H1 (cell line): ENCODE measurements at regions not wholly inside any gene's neighbourhood (a gene's known extent, or its start where the extent isn't known, plus 50 kb on each side); places are given as distances from the start of the nearest gene placed in this dataset.

Experiments
- CTCF ChIA-PET: fragments of 300-600 bp; sonication (Branson Sonifier 250); formaldehyde crosslinking; loops from one replicate; lab custom pipeline; 2021; ENCODE audit not compliant: partially characterized antibody; lab: Charles Lee
- POLR2A ChIA-PET: fragments of 300-600 bp; sonication (Branson Sonifier 250); formaldehyde crosslinking; loops from one replicate; lab custom pipeline; 2021; ENCODE audit warnings: inconsistent platforms; ENCODE audit not compliant: partially characterized antibody; lab: Charles Lee
- DNase-seq, 2 experiments: peaks; one replicate each; pipeline versions ENCODE4 v3.0.0 to v3.0.0-alpha.2; 2010 to 2022; ENCODE audit warnings: low spot score in 2 of 2, low read depth in 1 of 2, mixed read lengths in 1 of 2
- FAIRE-seq: peaks from 2 replicates; lab custom pipeline; 2011; peaks lifted over from hg19 to GRCh38; lab: Jason Lieb, UNC
- H2AFZ ChIP-seq: 2 replicates; pipeline ENCODE4 v1.8.1; 2012; ENCODE audit warnings: low read length, inconsistent platforms
- H2AK5ac ChIP-seq: 2 replicates; pipeline ENCODE4 v1.6.1; 2013; ENCODE audit warnings: low read depth, low read length
- H2BK120ac ChIP-seq: replicated peaks from 2 replicates; pipeline ENCODE3; 2013; ENCODE audit warnings: low read depth, low read length, inconsistent platforms
- H2BK12ac ChIP-seq: 2 replicates; pipeline ENCODE4 v1.6.1; 2013; ENCODE audit warnings: low read depth, low read length
- H2BK15ac ChIP-seq: 2 replicates; pipeline ENCODE4 v1.6.1; 2013; ENCODE audit warnings: low read length
- H2BK20ac ChIP-seq: 2 replicates; pipeline ENCODE4 v1.6.1; 2013; ENCODE audit warnings: low read length
- H2BK5ac ChIP-seq: 2 replicates; pipeline ENCODE4 v1.6.1; 2013; ENCODE audit warnings: low read depth, low read length
- H3K14ac ChIP-seq: 2 replicates; pipeline ENCODE4 v1.6.1; 2013; ENCODE audit warnings: inconsistent platforms; ENCODE audit not compliant: insufficient read length
- H3K18ac ChIP-seq: 2 replicates; pipeline ENCODE4 v1.6.1; 2013; ENCODE audit warnings: low read length; ENCODE audit errors: extremely low read depth
- H3K23ac ChIP-seq: 2 replicates; pipeline ENCODE4 v1.6.1; 2013; ENCODE audit warnings: inconsistent platforms; ENCODE audit not compliant: insufficient read length
- H3K23me2 ChIP-seq: 2 replicates; pipeline ENCODE4 v1.6.1; 2013; ENCODE audit warnings: low read depth, low read length
- H3K27ac ChIP-seq: 2 replicates; pipeline ENCODE4 v1.6.1; 2011; ENCODE audit warnings: low read depth, low read length, inconsistent platforms
- H3K27me3 ChIP-seq, 4 experiments: replicated peaks in 1 of 4; 1 replicate in 1 of 4; 2 replicates in 3 of 4; pipeline versions ENCODE4 v1.6.1 to v1.8.1; 2011 to 2013; ENCODE audit warnings: low read length in 3 of 4, mild to moderate bottlenecking in 3 of 4, inconsistent platforms in 2 of 4, mixed read lengths in 2 of 4, moderate library complexity in 1 of 4; ENCODE audit not compliant: control insufficient read depth in 3 of 4, insufficient read depth in 3 of 4; ENCODE audit errors: extremely low read depth in 1 of 4
- H3K36me3 ChIP-seq, 4 experiments: 2 replicates each; pipeline versions ENCODE4 v1.6.1 to v1.8.1; 2011 to 2013; ENCODE audit warnings: mild to moderate bottlenecking in 4 of 4, low read length in 3 of 4, moderate library complexity in 2 of 4, control low read depth in 1 of 4, inconsistent platforms in 1 of 4; ENCODE audit not compliant: insufficient read depth in 4 of 4, control insufficient read depth in 2 of 4
- H3K4ac ChIP-seq: replicated peaks from 2 replicates; pipeline ENCODE3; 2013; ENCODE audit warnings: low read length, low read depth, mixed read lengths, inconsistent platforms; ENCODE audit not compliant: insufficient read length
- H3K4me1 ChIP-seq, 4 experiments: replicated peaks in 1 of 4; 1 replicate in 1 of 4; 2 replicates in 3 of 4; pipeline versions ENCODE4 v1.6.1 to v1.8.1; 2011 to 2013; ENCODE audit warnings: low read length in 3 of 4, inconsistent platforms in 2 of 4, mixed read lengths in 1 of 4; ENCODE audit not compliant: insufficient read depth in 4 of 4, control insufficient read depth in 3 of 4
- H3K4me2 ChIP-seq, 2 experiments: 2 replicates each; pipeline versions ENCODE4 v1.6.1 to v1.8.1; 2011 to 2013; ENCODE audit warnings: low read depth in 2 of 2, low read length in 2 of 2, control low read depth in 1 of 2, inconsistent platforms in 1 of 2, mild to moderate bottlenecking in 1 of 2; ENCODE audit not compliant: insufficient read depth in 1 of 2
- H3K4me3 ChIP-seq, 4 experiments: fragments of 200-600, 300-600 bp in 1 of 4; sonication (generic), shearing (Covaris generic), sonication (Bioruptor Twin) in 1 of 4; 2 replicates each; pipeline versions ENCODE4 v1.5.1 to v1.8.1; 2011 to 2016; ENCODE audit warnings: low read length in 4 of 4, low read depth in 3 of 4, control low read depth in 2 of 4, inconsistent platforms in 2 of 4, mild to moderate bottlenecking in 2 of 4, mixed read lengths in 1 of 4, moderate library complexity in 1 of 4; ENCODE audit not compliant: insufficient read depth in 2 of 4; ENCODE audit errors: extremely low read depth in 1 of 4
- H3K56ac ChIP-seq: replicated peaks from 2 replicates; pipeline ENCODE3; 2013; ENCODE audit warnings: low read depth, mild to moderate bottlenecking, mixed read lengths, low read length, inconsistent platforms; ENCODE audit not compliant: insufficient read length
- H3K79me1 ChIP-seq: 2 replicates; pipeline ENCODE4 v1.6.1; 2013; ENCODE audit warnings: low read depth, low read length, control low read depth
- H3K79me2 ChIP-seq, 2 experiments: 2 replicates each; pipeline versions ENCODE4 v1.6.1 to v1.8.1; 2012 to 2013; ENCODE audit warnings: low read length in 2 of 2, mild to moderate bottlenecking in 2 of 2, inconsistent platforms in 1 of 2; ENCODE audit not compliant: insufficient read depth in 2 of 2, control insufficient read depth in 1 of 2
- H3K9ac ChIP-seq, 4 experiments: replicated peaks in 1 of 4; 1 replicate in 1 of 4; 2 replicates in 3 of 4; pipeline versions ENCODE4 v1.6.1 to v1.8.1; 2011 to 2013; ENCODE audit warnings: low read depth in 3 of 4, low read length in 3 of 4, control low read depth in 2 of 4, mild to moderate bottlenecking in 2 of 4, moderate library complexity in 2 of 4, inconsistent platforms in 1 of 4; ENCODE audit errors: extremely low read depth in 1 of 4
- H3K9me3 ChIP-seq, 2 experiments: 2 replicates each; pipeline versions ENCODE4 v1.6.1 to v1.8.1; 2012 to 2013; ENCODE audit warnings: mild to moderate bottlenecking in 2 of 2, moderate library complexity in 2 of 2, control low read depth in 1 of 2, inconsistent platforms in 1 of 2, low read depth in 1 of 2, low read length in 1 of 2, mixed read lengths in 1 of 2; ENCODE audit not compliant: insufficient read depth in 2 of 2
- H4K20me1 ChIP-seq, 2 experiments: replicated peaks in 1 of 2; 2 replicates each; pipeline versions ENCODE3 to v1.8.1; 2011 to 2013; ENCODE audit warnings: inconsistent platforms in 2 of 2, low read length in 2 of 2, mild to moderate bottlenecking in 1 of 2; ENCODE audit not compliant: insufficient read depth in 2 of 2, control insufficient read depth in 1 of 2
- H4K5ac ChIP-seq: 2 replicates; pipeline ENCODE4 v1.6.1; 2013; ENCODE audit warnings: low read length, low read depth, mixed read lengths, inconsistent platforms; ENCODE audit not compliant: insufficient read length
- H4K8ac ChIP-seq: 2 replicates; pipeline ENCODE4 v1.8.0; 2013; ENCODE audit warnings: mild to moderate bottlenecking, moderate library complexity, low read length, inconsistent platforms; ENCODE audit not compliant: insufficient read depth; ENCODE audit errors: extremely low read depth
- H4K91ac ChIP-seq: replicated peaks from 2 replicates; pipeline ENCODE3; 2013; ENCODE audit warnings: low read length, mixed read lengths, inconsistent platforms; ENCODE audit not compliant: insufficient read length
- ASH2L ChIP-seq: fragments of 200-600, 300-600 bp; sonication (generic); IDR thresholded peaks from one replicate; pipeline ENCODE4 v1.7.1; 2017; ENCODE audit warnings: low read length
- BCL11A ChIP-seq, 2 experiments: IDR thresholded peaks; one replicate each; pipeline ENCODE4 v1.6.1; 2011; ENCODE audit warnings: low read depth in 2 of 2, low read length in 2 of 2, mild to moderate bottlenecking in 2 of 2
- FOSL1 ChIP-seq: IDR thresholded peaks from 2 replicates; pipeline ENCODE4 v1.6.1; 2011; ENCODE audit warnings: mild to moderate bottlenecking, low read depth, low read length, moderate library complexity; ENCODE audit not compliant: insufficient read depth
- JUND ChIP-seq: IDR thresholded peaks from 2 replicates; pipeline ENCODE4 v1.6.1; 2011; ENCODE audit warnings: mild to moderate bottlenecking, improper control_type of control experiment, low read length
- NANOG ChIP-seq: IDR thresholded peaks from 2 replicates; pipeline ENCODE4 v1.6.1; 2011; ENCODE audit warnings: low read length, low read depth, mild to moderate bottlenecking, inconsistent platforms; ENCODE audit not compliant: insufficient read depth, poor library complexity, severe bottlenecking
- NRF1 ChIP-seq: IDR thresholded peaks from 2 replicates; pipeline ENCODE4 v1.6.1; 2011; ENCODE audit warnings: mild to moderate bottlenecking, low read depth, low read length, improper control_type of control experiment
- POLR2AphosphoS5 ChIP-seq: IDR thresholded peaks from 2 replicates; pipeline ENCODE4 v1.6.1; 2011; ENCODE audit warnings: low read depth, low read length
- YY1 ChIP-seq: IDR thresholded peaks from 2 replicates; pipeline ENCODE4 v1.6.1; 2011; ENCODE audit warnings: low read depth, mild to moderate bottlenecking, low read length
- WGBS, 2 experiments: shearing (Covaris generic) in 1 of 2; methylation state at CpG; one replicate each; pipeline versions ENCODE4 v1.1.6 to v1.1.7; 2013 to 2015; ENCODE audit warnings: low lambda C conversion rate in 2 of 2, mixed read lengths in 2 of 2, inconsistent platforms in 1 of 2, low coverage in 1 of 2, missing lambda C conversion rate in 1 of 2; ENCODE audit not compliant: insufficient replicate concordance in 2 of 2, insufficient coverage in 1 of 2, insufficient read length in 1 of 2; ENCODE audit errors: extremely low coverage in 1 of 2, missing lambda C conversion rate in 1 of 2; 5-methylcytosine and 5-hydroxymethylcytosine counted together

GRCh38 chr1:191151321-191151807 is 673.7 kb upstream of the BRINP3 start:
- Histone ChIP-seq H4K5ac (no peak overlapping the region), H3K18ac (no peak overlapping the region), H3K23me2 (no peaks in the 10 kb centered on the region), H2BK12ac (no peak overlapping the region), H3K4me2 (no peak overlapping the region), H4K20me1 (no peaks in the 10 kb centered on the region), H2BK15ac (no peak overlapping the region), H3K9me3 (peaks cover 0 to 3% of the 10 kb centered on the region in 2 experiments; a peak in 1 of 4 replicates), H2AK5ac (no peak overlapping the region), H3K23ac (no peak overlapping the region), H2AFZ (no peak overlapping the region), H2BK5ac (no peak overlapping the region), H3K9ac (no peak overlapping the region), H3K36me3 (no peaks in the 10 kb centered on the region), H4K91ac (no peak overlapping the region), H3K79me2 (no peaks in the 10 kb centered on the region), H3K56ac (no peak overlapping the region), H3K4me3 (no peak overlapping the region), H3K27me3 (no peaks in the 10 kb centered on the region), H3K27ac (no peak overlapping the region), H3K14ac (no peak overlapping the region), H3K79me1 (no peaks in the 10 kb centered on the region), H3K4ac (no peak overlapping the region), H2BK20ac (no peak overlapping the region), H3K4me1 (peaks cover 0 to 2% (median under 1%) of the 10 kb centered on the region in 4 experiments; a peak in 1 of 7 replicates), H2BK120ac (no peak overlapping the region), H4K8ac (no peak overlapping the region)
- WGBS, 2 experiments = 98% methylated on average over 12 of the region's 39 CpGs; no CpG with 5 or more reads in 1 of the 2 experiments
- FAIRE-seq (no peak), DNase-seq (no peak)
- no peak for TF ChIP-seq ASH2L
- no peak for TF ChIP-seq JUND
- no peak for TF ChIP-seq YY1
- TF ChIP-seq BCL11A (IDR thresholded peaks at IDR 0.05; ENCODE audit: low read depth in 2 of 2, low read length in 2 of 2) = no peak
- TF ChIP-seq NRF1 = no peak
- no peak for TF ChIP-seq FOSL1
- TF ChIP-seq NANOG = no peak
- no peak for TF ChIP-seq POLR2AphosphoS5
- ChIA-PET POLR2A (no interaction called here), CTCF (interaction anchor here (1.4 to 1.6 kb wide), 2 partner anchors 8 to 518 kb away, joined by 3 read pairs; no protein-coding TSS in a partner anchor)
